ENCODE measurements at regions not wholly inside any gene's neighbourhood (a gene's known extent, or its start where the extent isn't known, plus 50 kb on each side); places are given as distances from the start of the nearest gene placed in this dataset.

- TF ChIP-seq, protein P1, sequence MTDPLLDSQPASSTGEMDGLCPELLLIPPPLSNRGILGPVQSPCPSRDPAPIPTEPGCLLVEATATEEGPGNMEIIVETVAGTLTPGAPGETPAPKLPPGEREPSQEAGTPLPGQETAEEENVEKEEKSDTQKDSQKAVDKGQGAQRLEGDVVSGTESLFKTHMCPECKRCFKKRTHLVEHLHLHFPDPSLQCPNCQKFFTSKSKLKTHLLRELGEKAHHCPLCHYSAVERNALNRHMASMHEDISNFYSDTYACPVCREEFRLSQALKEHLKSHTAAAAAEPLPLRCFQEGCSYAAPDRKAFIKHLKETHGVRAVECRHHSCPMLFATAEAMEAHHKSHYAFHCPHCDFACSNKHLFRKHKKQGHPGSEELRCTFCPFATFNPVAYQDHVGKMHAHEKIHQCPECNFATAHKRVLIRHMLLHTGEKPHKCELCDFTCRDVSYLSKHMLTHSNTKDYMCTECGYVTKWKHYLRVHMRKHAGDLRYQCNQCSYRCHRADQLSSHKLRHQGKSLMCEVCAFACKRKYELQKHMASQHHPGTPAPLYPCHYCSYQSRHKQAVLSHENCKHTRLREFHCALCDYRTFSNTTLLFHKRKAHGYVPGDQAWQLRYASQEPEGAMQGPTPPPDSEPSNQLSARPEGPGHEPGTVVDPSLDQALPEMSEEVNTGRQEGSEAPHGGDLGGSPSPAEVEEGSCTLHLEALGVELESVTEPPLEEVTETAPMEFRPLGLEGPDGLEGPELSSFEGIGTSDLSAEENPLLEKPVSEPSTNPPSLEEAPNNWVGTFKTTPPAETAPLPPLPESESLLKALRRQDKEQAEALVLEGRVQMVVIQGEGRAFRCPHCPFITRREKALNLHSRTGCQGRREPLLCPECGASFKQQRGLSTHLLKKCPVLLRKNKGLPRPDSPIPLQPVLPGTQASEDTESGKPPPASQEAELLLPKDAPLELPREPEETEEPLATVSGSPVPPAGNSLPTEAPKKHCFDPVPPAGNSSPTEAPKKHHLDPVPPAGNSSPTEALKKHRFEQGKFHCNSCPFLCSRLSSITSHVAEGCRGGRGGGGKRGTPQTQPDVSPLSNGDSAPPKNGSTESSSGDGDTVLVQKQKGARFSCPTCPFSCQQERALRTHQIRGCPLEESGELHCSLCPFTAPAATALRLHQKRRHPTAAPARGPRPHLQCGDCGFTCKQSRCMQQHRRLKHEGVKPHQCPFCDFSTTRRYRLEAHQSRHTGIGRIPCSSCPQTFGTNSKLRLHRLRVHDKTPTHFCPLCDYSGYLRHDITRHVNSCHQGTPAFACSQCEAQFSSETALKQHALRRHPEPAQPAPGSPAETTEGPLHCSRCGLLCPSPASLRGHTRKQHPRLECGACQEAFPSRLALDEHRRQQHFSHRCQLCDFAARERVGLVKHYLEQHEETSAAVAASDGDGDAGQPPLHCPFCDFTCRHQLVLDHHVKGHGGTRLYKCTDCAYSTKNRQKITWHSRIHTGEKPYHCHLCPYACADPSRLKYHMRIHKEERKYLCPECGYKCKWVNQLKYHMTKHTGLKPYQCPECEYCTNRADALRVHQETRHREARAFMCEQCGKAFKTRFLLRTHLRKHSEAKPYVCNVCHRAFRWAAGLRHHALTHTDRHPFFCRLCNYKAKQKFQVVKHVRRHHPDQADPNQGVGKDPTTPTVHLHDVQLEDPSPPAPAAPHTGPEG (CRISPR knock-in tag; IDR thresholded peaks at IDR 0.05): no peak
- TF ChIP-seq CHD4 (IDR thresholded peaks at IDR 0.05; ENCODE audit: borderline replicate concordance, low read length): no peak
- TF ChIP-seq BHLHE40 (IDR thresholded peaks at IDR 0.05; ENCODE audit: low read length): no peak
- no peak for TF ChIP-seq KAT8 (CRISPR knock-in tag; IDR thresholded peaks at IDR 0.05)
These were observed 979.5 kb upstream of the NDST4 start (continued) for GRCh38 chr4:116092961-116093360.

- H3K9ac ChIP-seq (ENCODE audit: insufficient read depth, low read depth, low read length): no peak overlapping the region
- no peak for FAIRE-seq
- CTCF ChIA-PET (ENCODE audit: low intra/inter-chr PET ratio, low total read pairs): no interaction called here
These were observed 975.4 kb upstream of the NDST4 start for GRCh38 chr4:116088771-116089170.

More at GRCh38 chr4:116088771-116089170, 975.4 kb upstream of the NDST4 start:
- Histone ChIP-seq H2AFZ (ENCODE audit: low read length) (no peak overlapping the region), H3K9me3 (ENCODE audit: low read length) (no peaks in the 10 kb centered on the region), H3K36me3 (replicated peaks in 1 of 2; ENCODE audit: control insufficient read depth in 1 of 2, insufficient read depth in 2 of 2, low read length in 2 of 2) (no peaks in the 10 kb centered on the region), H4K20me1 (ENCODE audit: insufficient read depth, low read length) (no peaks in the 10 kb centered on the region), H3K27ac (ENCODE audit: extremely low read length, insufficient read depth, low read length) (no peak overlapping the region), H3K4me2 (ENCODE audit: low read depth, low read length) (no peak overlapping the region), H3K79me2 (ENCODE audit: insufficient read depth, low read length) (no peaks in the 10 kb centered on the region), H3K4me3 (replicated peaks in 1 of 3; ENCODE audit: insufficient read depth in 1 of 3, low read depth in 2 of 3, low read length in 3 of 3) (no peak overlapping the region), H3K4me1 (ENCODE audit: insufficient read depth, low read length) (no peaks in the 10 kb centered on the region), H3K27me3 (ENCODE audit: control insufficient read depth in 1 of 2, insufficient read depth in 2 of 2, low read length in 2 of 2) (no peaks in the 10 kb centered on the region)
- POLR2A ChIA-PET: no interaction called here
- no peak for DNase-seq (ENCODE audit: low spot score)
- intact Hi-C loops (cut with micrococcal nuclease; ENCODE audit: unreplicated experiment): no loop called here
- ATAC-seq: no peak
- no TSS peak for BruUV-seq (replicated peaks)
- TF ChIP-seq, protein P2, sequence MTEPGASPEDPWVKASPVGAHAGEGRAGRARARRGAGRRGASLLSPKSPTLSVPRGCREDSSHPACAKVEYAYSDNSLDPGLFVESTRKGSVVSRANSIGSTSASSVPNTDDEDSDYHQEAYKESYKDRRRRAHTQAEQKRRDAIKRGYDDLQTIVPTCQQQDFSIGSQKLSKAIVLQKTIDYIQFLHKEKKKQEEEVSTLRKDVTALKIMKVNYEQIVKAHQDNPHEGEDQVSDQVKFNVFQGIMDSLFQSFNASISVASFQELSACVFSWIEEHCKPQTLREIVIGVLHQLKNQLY (CRISPR knock-in tag; IDR thresholded peaks at IDR 0.05): no peak
- TF ChIP-seq ZNF781 (CRISPR knock-in tag; IDR thresholded peaks at IDR 0.05; ENCODE audit: borderline replicate concordance, not compliant biosample characterization) (no peak), ZNF207 (IDR thresholded peaks at IDR 0.05; ENCODE audit: borderline replicate concordance) (no peak), ZNF460 (CRISPR knock-in tag; IDR thresholded peaks at IDR 0.05; ENCODE audit: borderline replicate concordance) (no peak)
- TF ChIP-seq, protein P3, sequence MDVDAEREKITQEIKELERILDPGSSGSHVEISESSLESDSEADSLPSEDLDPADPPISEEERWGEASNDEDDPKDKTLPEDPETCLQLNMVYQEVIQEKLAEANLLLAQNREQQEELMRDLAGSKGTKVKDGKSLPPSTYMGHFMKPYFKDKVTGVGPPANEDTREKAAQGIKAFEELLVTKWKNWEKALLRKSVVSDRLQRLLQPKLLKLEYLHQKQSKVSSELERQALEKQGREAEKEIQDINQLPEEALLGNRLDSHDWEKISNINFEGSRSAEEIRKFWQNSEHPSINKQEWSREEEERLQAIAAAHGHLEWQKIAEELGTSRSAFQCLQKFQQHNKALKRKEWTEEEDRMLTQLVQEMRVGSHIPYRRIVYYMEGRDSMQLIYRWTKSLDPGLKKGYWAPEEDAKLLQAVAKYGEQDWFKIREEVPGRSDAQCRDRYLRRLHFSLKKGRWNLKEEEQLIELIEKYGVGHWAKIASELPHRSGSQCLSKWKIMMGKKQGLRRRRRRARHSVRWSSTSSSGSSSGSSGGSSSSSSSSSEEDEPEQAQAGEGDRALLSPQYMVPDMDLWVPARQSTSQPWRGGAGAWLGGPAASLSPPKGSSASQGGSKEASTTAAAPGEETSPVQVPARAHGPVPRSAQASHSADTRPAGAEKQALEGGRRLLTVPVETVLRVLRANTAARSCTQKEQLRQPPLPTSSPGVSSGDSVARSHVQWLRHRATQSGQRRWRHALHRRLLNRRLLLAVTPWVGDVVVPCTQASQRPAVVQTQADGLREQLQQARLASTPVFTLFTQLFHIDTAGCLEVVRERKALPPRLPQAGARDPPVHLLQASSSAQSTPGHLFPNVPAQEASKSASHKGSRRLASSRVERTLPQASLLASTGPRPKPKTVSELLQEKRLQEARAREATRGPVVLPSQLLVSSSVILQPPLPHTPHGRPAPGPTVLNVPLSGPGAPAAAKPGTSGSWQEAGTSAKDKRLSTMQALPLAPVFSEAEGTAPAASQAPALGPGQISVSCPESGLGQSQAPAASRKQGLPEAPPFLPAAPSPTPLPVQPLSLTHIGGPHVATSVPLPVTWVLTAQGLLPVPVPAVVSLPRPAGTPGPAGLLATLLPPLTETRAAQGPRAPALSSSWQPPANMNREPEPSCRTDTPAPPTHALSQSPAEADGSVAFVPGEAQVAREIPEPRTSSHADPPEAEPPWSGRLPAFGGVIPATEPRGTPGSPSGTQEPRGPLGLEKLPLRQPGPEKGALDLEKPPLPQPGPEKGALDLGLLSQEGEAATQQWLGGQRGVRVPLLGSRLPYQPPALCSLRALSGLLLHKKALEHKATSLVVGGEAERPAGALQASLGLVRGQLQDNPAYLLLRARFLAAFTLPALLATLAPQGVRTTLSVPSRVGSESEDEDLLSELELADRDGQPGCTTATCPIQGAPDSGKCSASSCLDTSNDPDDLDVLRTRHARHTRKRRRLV (CRISPR knock-in tag; IDR thresholded peaks at IDR 0.05): no peak
- TF ChIP-seq, protein P4, sequence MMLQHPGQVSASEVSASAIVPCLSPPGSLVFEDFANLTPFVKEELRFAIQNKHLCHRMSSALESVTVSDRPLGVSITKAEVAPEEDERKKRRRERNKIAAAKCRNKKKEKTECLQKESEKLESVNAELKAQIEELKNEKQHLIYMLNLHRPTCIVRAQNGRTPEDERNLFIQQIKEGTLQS (CRISPR knock-in tag; IDR thresholded peaks at IDR 0.05): no peak
- in situ Hi-C loops (cut with HindIII; ENCODE audit: extremely low pct_ligation_motif_present, low pct_unique_long_range_greater_than_20kb): no loop called here

Data from HepG2 (cell line).